GM18907 (cell line): ENCODE measurements at regions not wholly inside any gene's neighbourhood (a gene's known extent, or its start where the extent isn't known, plus 50 kb on each side); places are given as distances from the start of the nearest gene placed in this dataset.

Experiments used
- ATAC-seq: cut with Tn5 transposase; IDR thresholded peaks from one replicate; pipeline ENCODE4 v1.9.1; 2021; ENCODE audit warnings: mild to moderate bottlenecking, moderate library complexity; ENCODE audit not compliant: unreplicated experiment

DNA sequence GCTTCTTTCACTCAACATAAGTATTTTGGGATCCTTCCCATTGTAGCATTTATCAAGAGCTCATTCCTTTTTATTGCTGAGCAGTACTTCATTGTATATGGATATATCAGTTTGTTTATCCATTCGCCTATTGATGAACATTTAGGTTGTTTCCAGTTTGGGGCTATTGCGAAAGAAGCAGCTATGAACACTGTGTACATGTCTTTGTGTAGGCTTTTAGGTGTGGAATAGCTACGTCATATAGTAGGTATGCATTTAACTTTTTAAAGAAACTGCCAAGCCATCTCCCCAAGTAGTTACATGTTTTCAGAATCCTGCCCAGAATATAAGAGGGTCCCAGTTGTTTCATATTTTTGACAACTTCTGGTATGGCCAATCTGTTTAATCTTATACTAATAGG, 468.1 kb downstream of the IPMK start:
- ATAC-seq = no peak

DNA sequence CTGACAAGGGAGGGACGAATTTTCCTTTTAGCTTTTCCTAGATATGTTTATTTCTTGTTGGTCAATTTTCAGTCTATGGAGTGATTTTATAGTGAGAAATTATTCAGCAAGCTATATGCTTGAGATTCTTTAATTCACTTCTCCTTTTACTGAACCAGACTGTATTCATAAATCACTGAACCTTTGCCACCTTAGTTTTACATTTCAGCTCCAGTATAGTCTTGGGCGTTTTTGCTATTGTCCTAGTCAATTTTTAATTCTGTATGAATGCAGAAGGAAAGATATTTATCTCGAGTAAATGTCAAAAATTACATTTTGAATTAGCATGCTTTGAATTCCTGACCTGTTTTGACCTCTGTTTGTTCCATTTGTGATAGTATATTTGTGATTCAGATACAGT, 468.9 kb downstream of the IPMK start:
- ATAC-seq = no peak

DNA sequence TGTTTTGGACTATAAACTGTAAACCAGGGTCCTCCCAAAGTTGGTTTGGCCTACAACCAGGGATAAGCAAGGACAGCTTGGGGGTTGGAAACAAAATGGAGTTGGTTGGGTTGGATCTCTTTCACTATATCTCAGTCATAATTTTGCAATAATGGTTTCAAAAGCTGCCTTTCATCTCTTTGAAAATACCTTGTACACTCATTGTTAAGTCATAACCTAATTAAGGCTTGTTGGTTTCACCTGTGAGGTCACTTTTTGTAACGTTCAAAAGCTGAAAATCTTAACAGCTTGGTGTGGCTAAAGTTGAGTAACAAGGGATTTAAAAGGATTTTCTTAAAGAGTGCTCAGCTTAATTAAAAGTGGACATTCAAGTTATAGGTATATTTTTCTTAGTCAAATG, 476.1 kb downstream of the IPMK start:
- no peak for ATAC-seq

- ATAC-seq = no peak
These were observed 477.0 kb downstream of the IPMK start for GRCh38 chr10:57790703-57791102.

DNA sequence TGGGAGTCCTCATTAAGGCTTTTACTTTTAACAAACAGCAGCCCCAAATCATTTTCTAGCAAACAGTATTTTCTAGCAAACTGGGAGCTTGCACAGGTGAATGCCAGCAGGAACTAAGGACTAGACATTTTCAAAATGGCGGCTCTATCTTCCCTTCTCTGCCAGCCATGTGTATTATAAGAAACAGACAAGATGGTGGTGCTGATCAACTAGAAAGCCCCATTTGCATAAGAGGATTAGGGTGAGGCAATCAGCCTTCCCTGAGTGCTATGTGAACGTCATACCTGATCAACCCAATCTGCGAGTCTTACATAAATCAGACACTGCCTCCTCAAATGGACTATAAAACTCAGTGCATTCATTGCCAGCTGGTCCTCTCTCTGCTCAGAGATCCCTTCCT, 479.6 kb downstream of the IPMK start:
- ATAC-seq = no peak

- no peak for ATAC-seq
These were observed 480.6 kb downstream of the IPMK start for GRCh38 chr10:57786850-57787750.

DNA sequence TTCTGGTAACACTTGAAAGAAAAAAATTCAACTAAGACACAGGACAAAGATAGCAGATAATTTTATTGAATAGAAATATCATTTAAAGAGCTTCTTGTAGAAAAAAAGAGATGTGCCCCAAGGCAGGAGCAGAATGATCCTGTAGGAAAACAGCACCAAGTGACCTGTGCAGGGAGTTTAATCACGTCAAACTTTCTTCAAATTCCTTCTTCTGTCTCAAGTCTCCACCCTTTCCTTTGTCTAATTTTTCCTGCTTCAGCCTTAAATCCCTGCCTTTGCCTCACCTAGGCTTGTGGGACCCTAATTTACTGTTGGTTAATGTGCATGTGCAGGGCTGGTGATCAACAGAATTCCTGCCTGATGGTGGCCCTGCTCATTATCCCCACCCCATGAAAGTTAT, 481.4 kb downstream of the IPMK start:
- no peak for ATAC-seq

DNA sequence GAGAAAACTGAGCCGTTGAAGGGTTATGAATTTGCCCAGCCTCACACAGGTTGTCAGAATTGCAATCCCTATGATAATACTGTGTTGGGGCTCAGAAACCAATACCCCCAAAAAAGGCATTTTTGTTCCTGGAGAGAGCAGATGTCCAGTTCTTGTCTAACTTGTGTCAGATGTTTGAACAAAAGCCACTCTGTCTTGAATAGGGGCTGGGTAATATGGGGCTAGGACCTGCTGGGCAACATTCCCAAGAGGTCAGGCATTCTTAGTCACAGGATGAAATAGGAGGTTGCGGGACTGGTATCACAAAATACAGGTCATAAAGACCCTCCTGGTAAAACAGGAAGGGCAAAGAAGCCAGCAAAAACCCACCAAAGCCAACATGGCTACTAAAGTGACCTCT, 482.1 kb downstream of the IPMK start:
- no peak for ATAC-seq

- ATAC-seq = no peak
These were observed 482.6 kb downstream of the IPMK start for GRCh38 chr10:57785068-57785467.

DNA sequence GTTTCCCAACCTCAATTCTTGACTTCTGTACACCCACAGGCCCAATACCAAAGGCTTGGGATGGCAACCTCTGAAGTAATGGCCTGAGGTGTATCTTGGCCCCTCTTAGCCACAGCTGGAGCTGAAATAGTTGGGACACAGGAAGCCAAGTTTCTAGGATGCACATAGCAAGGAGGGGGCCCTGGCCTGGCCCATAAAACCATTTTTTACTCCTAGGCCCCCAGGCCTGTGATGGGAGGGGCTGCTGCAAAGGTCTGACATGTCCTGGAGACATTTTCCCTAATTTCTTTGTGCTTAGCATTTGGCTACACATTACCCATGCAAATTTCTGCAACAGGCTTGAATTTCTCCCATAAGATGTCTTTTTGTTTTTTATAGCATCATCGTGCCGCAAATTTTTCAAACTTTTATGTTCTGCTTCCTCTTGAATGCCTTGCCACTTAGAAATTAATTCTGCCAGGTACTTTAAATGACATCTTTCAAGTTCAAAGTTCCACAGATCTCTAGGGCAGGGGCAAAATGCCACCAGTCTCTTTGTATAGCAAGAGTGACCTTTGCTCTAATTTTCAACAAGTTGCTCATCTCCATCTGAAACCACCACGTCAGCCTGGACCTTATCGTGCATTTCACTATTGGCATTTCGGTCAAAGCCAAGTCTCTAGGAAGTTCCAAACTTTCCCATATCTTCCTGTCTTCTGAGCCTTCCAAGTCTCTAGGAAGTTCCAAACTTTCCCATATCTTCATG, 490.8 kb downstream of the IPMK start:
- ATAC-seq = no peak

DNA sequence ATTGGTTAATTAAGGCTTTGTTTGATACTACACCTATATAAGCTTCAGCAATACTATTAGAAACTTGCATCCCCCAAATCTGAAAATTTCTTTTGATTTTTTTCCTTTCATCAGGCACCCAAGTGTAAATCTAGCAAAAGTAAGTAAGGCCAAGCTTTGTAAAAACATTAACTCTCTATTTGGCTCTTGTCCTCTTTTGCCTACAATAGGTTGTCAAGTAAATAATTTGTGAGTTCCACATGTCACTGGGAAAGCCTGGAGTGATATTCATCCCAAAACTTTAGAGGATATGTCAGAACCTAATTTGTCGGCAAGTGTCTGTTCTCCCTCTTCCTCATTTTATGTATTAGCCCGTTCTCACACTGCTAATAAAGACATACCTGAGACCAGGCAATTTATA, 492.4 kb downstream of the IPMK start:
- ATAC-seq = no peak

- ATAC-seq = no peak
These were observed 498.4 kb downstream of the IPMK start for GRCh38 chr10:57769298-57769697.

DNA sequence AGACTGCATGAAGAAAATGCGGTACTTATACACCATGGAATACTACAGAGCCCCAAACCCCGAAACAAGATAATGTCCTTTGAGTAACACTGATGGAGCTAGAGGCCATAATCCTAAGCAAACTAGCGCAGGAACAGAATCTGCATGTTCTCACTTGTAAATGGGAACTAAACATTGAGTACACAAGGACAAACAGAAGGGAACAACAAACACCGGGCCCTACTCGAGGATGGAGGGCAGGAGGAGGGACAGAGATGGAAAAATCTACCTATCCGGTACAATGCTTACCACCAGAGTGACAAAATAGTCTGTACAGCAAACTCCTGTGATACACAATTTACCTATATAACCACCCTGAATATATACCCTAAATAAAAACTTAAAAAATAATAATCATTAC, 507.9 kb downstream of the IPMK start:
- ATAC-seq = no peak

GRCh38 chr10:57754803-57755202, 512.9 kb downstream of the IPMK start:
- ATAC-seq = no peak

DNA sequence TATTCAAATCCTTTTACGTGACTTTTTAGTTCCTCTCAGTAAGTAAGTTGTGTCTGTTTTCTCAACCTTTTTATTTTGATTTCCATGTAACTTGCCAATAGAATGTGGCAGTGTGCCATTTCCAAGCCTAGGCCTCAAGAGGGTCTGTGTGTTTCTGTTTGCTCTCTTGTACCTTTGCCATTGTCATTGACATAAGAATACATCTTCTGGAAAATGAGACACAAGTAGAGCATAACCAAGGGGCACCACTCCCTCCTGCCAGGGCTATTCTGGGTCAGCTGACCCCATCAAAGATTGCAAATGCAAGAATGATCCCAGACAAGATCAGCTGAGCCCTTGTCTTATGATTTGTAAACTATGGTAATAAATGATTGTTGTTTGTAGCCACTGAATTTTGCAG, 524.0 kb downstream of the IPMK start:
- ATAC-seq = no peak

GRCh38 chr10:57741751-57742150, 525.9 kb downstream of the IPMK start:
- no peak for ATAC-seq

DNA sequence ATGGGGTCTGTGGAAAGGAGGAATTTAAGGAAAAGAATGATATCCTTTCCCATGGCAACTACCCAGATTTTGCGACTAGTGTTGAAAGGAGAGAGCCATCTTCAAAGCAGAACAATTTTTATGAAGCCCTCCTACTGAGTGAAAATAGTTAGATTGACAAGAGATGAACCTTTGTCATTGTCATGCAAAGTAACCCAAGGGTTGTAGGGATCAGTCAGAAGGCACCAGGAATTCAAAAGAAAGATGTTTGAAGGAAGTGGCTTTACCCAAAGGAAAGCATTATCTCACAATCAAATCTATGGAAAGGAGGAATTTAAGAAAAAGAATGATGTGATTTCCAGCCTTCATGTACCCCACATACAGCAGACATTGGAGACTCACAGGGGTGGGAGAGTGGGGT, 544.4 kb downstream of the IPMK start:
- no peak for ATAC-seq

- no peak for ATAC-seq
These were observed 550.8 kb downstream of the IPMK start for GRCh38 chr10:57716884-57717283.

DNA sequence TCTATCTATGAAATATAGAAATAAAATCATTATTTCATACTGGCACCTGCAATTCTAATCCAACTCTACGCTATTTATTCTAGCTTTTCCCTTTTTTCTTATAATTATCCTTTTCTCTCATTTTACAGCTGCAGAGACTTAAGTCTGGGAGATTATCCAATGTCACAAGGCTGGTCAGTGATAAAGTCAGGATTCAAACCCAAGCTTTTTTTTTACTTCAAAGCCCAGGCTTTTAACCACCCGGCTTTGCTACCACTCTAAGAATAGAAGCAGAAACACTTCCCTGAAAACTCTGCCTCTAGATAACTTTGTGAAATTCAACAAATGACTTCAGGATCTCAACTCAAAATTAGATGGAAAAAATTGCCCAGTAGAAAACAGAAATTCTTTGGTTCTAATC, 552.5 kb downstream of the IPMK start:
- no peak for ATAC-seq

- no peak for ATAC-seq
These were observed 560.4 kb downstream of the IPMK start for GRCh38 chr10:57707300-57707658.

- ATAC-seq = no peak
These were observed 561.0 kb downstream of the IPMK start for GRCh38 chr10:57706576-57707299.

DNA sequence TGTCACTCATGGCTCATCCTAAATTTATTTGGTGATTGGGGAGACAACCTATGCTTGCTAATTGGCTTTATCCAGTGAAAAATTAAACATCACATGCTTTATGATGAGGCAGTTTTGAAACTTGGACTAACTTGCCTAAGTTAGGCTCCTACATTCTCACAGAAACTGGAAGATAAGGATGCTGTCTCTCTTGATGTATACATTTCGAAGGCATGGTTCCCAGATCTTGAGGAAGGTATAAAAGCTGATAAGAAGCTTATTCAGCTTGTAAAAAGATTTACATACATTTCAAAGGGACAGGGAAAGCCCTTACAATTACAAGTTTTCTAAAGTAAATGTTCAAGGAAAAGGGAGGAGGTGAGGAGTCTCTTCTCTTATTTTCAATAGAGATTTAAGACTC, 561.7 kb downstream of the IPMK start:
- ATAC-seq = no peak
